Calu3 (cell line): ENCODE measurements at regions not wholly inside any gene's neighbourhood (a gene's known extent, or its start where the extent isn't known, plus 50 kb on each side); places are given as distances from the start of the nearest gene placed in this dataset.

Experiments used
- BruUV-seq: library from RNA; stranded (reverse); fragments of 400-500 nt; replicated peaks from 2 replicates; lab custom pipeline; 2021; lab: Mats Ljungman, UMichigan
- CTCF ChIA-PET: fragments of 300-600 bp; sonication (Branson Sonifier 250); formaldehyde crosslinking; loops from one replicate; lab custom pipeline; 2022; ENCODE audit warnings: antibody characterized with exemption; lab: Charles Lee
- DNase-seq: peaks from one replicate; pipeline ENCODE4 v3.0.0; 2022
- H3K27ac Mint-ChIP-seq: one replicate; pipeline ENCODE4 v1.8.0; 2022; ENCODE audit warnings: mixed read lengths; ENCODE audit not compliant: unreplicated experiment
- H3K27me3 Mint-ChIP-seq: one replicate; pipeline ENCODE4 v1.8.0; 2022; ENCODE audit warnings: mixed read lengths; ENCODE audit not compliant: unreplicated experiment
- H3K36me3 Mint-ChIP-seq: one replicate; pipeline ENCODE4 v1.8.0; 2022; ENCODE audit warnings: mild to moderate bottlenecking, moderate library complexity, mixed read lengths; ENCODE audit not compliant: insufficient read depth, unreplicated experiment
- H3K4me1 Mint-ChIP-seq: one replicate; pipeline ENCODE4 v1.8.0; 2022; ENCODE audit warnings: mild to moderate bottlenecking, low read depth, mixed read lengths; ENCODE audit not compliant: unreplicated experiment
- H3K4me3 Mint-ChIP-seq: one replicate; pipeline ENCODE4 v1.8.0; 2022; ENCODE audit warnings: mild to moderate bottlenecking, low read depth, moderate library complexity, mixed read lengths; ENCODE audit not compliant: unreplicated experiment
- H3K9me3 Mint-ChIP-seq: one replicate; pipeline ENCODE4 v1.8.0; 2022; ENCODE audit warnings: low read depth, mixed read lengths; ENCODE audit not compliant: unreplicated experiment
- CTCF ChIP-seq: fragments of 200-600 bp; IDR thresholded peaks from one replicate; pipeline ENCODE4 v1.8.0; 2022; ENCODE audit warnings: antibody characterized with exemption; ENCODE audit not compliant: unreplicated experiment
- intact Hi-C: fragments of 100-400 bp; cut with micrococcal nuclease; formaldehyde crosslinking; loops from one replicate; pipeline ENCODE4 v1.10.0; 2022; ENCODE audit not compliant: unreplicated experiment

- no peak for DNase-seq
- BruUV-seq: no TSS peak
- Mint-ChIP-seq H3K4me1 (no peaks in the 10 kb centered on the region), H3K27me3 (no peaks in the 10 kb centered on the region), H3K4me3 (no peak overlapping the region), H3K36me3 (no peaks in the 10 kb centered on the region), H3K9me3 (no peaks in the 10 kb centered on the region), H3K27ac (no peak overlapping the region)
- TF ChIP-seq CTCF: no peak
- intact Hi-C loops: no loop called here
- CTCF ChIA-PET: interaction anchor here (0.6 kb wide), 1 partner anchor 53 kb away, joined by 4 read pairs; no protein-coding TSS in a partner anchor
These were observed 174.7 kb upstream of the CDH12 start for GRCh38 chr5:23027830-23028229.

- no peaks in the 10 kb centered on the region for H3K4me1 Mint-ChIP-seq
- no TSS peak for BruUV-seq
- CTCF ChIA-PET: no interaction called here
- H3K36me3 Mint-ChIP-seq: no peaks in the 10 kb centered on the region
- H3K4me3 Mint-ChIP-seq: no peak overlapping the region
- H3K27ac Mint-ChIP-seq: no peak overlapping the region
- no peaks in the 10 kb centered on the region for H3K9me3 Mint-ChIP-seq
- DNase-seq: no peak
- no peaks in the 10 kb centered on the region for H3K27me3 Mint-ChIP-seq
- TF ChIP-seq CTCF: no peak
- intact Hi-C loops: no loop called here
These were observed 174.2 kb upstream of the CDH12 start for GRCh38 chr5:23027331-23027730.

- DNase-seq: no peak
- TF ChIP-seq CTCF: no peak
- CTCF ChIA-PET: no interaction called here
These were observed 173.4 kb upstream of the CDH12 start for GRCh38 chr5:23026252-23027170.

GRCh38 chr5:23025629-23026233 is 172.6 kb upstream of the CDH12 start:
- TF ChIP-seq CTCF: no peak
- no peak for DNase-seq
- no peak overlapping the region for H3K4me3 Mint-ChIP-seq
- BruUV-seq: no TSS peak
- no peaks in the 10 kb centered on the region for H3K4me1 Mint-ChIP-seq
- H3K27ac Mint-ChIP-seq: no peak overlapping the region
- no peaks in the 10 kb centered on the region for H3K36me3 Mint-ChIP-seq
- CTCF ChIA-PET: no interaction called here
- H3K9me3 Mint-ChIP-seq: no peaks in the 10 kb centered on the region
- no peaks in the 10 kb centered on the region for H3K27me3 Mint-ChIP-seq
- intact Hi-C loops: no loop called here

More at GRCh38 chr5:23026252-23027170, 173.4 kb upstream of the CDH12 start:
- Mint-ChIP-seq H3K27ac (no peak overlapping the region), H3K4me1 (no peaks in the 10 kb centered on the region), H3K27me3 (no peaks in the 10 kb centered on the region), H3K36me3 (no peaks in the 10 kb centered on the region), H3K9me3 (no peaks in the 10 kb centered on the region), H3K4me3 (no peak overlapping the region)
- BruUV-seq: no TSS peak
- intact Hi-C loops: no loop called here
